ENCODE measurements at regions not wholly inside any gene's neighbourhood (a gene's known extent, or its start where the extent isn't known, plus 50 kb on each side); places are given as distances from the start of the nearest gene placed in this dataset.

- TF ChIP-seq CTCF (IDR thresholded peaks at IDR 0.05) (no peak), RCOR1 (IDR thresholded peaks at IDR 0.05; ENCODE audit: low read depth, low read length) (no peak), SMC3 (IDR thresholded peaks at IDR 0.05) (no peak), FOSL2 (IDR thresholded peaks at IDR 0.05) (no peak), FOSL2 (CRISPR knock-in tag; IDR thresholded peaks at IDR 0.05) (no peak)
These were observed 122.9 kb upstream of the ZNF507 start for GRCh38 chr19:32222556-32222955.

Data from A549 (cell line).